HUDEP-2 (cell line): ENCODE measurements at regions not wholly inside any gene's neighbourhood (a gene's known extent, or its start where the extent isn't known, plus 50 kb on each side); places are given as distances from the start of the nearest gene placed in this dataset.
A peak's percentile ranks its signal among the peaks of the same experiment; 100 is the strongest.

Source experiments
- DNase-seq, 76 experiments: peaks; one replicate each; lab custom pipeline; 2025; ENCODE audit not compliant: unreplicated experiment in 76 of 76; lab: John Stamatoyannopoulos, UW

DNA sequence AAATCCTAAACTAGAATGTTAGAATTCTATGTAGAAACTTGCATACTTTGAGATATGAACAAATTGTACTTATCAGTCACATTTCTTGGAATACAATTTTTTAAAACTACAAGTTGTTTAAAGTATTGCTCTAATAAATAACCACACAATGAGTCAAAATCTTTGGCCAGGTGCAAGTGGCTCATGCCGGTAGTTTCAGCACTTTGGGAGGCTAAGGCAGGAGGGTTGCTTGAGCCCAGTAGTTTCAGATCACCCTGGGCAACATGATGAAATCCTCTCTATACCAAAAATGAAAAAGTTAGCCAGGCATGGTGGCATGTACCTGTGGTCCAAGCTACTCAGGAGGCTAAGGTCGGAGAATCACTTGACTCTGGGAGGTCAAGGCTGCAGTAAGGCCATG lies 257.8 kb downstream of the COX7C start:
- DNase-seq: no peak

DNA sequence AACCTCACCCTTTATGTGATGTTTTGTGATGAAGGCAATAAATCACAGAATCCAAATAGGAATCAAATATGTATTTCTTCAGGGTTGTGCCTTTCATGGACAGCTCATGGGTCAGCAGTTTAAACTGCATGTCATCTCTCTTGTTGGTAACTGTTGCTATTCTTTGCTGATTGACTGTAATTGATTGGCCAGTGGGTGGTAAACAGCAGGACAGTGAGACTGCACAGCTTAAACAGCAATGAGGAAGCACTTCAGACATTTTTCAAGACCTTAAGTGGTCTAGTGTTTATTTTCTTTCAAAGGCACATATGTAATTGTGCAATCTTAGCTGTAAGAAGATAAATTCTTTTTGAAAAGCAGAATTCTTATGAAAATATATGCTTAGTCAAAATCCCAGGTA lies 260.5 kb downstream of the COX7C start:
- no peak for DNase-seq

DNA sequence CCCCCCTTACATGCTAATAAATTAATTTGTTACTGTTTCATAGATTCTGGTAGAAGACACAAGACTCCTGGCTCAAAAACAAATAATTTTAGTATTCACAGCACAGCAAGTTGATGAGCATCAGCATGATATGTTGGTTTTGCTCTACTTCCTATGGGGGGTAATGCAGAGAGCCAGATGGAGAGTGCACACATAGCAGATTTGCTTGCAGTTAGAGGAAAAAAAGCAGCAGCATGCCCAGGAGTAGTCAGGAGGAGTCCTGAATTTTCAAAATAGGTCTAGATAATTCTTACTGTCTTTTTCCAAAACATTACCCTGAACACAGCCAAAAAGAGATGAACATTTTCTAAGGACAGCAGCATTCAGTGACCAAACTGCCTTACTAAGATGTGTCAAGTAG lies 261.3 kb downstream of the COX7C start:
- DNase-seq: no peak

DNA sequence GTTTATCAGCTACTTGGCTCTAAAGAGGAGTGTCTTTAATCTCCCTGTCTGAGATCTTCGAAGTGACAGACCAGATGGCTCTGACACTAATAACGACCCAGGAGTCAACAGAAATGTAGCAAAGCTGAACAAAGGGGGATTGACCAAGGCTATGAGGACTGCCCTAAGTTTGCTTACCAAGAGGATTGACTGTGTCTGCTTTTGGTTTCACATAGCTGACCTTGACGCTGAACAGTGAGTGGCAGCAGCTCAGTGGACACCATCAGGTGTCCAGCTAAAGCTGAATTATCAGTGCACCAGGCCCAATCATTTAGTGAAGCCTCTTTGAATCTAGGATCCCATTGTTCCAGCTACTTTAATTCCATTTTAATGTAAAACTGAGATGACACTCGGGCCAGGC lies 262.6 kb downstream of the COX7C start:
- DNase-seq: no peak

DNA sequence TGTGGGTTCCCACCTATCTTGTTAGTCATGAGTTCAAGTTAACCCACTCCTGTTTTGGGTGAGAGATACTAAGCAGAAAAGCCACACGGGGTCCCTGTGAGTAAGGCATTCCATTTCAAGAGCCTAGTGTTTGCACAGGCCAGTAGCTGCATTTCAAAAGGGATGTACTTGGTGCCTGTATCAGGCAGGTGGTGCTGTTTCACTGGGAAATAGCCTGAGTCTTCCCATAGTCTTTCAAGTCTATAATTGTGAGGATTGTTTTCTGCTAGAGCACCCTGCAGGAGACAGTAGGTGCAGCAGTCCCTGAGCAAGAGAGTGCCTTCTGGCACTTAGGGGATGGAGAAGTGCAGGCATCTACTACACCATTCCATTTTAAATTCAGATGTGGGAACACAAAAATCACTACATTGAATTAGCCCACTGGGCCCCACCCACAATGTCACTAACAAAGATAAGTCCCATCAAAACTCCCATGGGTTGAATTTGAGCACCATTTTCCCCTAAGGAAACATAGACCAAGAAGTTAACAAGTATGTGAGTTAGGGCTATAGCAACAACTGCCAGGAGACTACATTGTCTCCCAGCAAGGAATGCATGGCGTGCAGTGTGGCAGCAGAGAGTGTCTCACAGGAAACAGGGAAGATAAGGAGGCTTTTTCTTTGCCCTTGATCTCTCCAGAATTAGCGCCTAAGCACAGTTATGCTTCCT lies 263.2 kb downstream of the COX7C start:
- DNase-seq: peak in 42 of 76 experiments; percentile 1 to 66 (median 26)

DNA sequence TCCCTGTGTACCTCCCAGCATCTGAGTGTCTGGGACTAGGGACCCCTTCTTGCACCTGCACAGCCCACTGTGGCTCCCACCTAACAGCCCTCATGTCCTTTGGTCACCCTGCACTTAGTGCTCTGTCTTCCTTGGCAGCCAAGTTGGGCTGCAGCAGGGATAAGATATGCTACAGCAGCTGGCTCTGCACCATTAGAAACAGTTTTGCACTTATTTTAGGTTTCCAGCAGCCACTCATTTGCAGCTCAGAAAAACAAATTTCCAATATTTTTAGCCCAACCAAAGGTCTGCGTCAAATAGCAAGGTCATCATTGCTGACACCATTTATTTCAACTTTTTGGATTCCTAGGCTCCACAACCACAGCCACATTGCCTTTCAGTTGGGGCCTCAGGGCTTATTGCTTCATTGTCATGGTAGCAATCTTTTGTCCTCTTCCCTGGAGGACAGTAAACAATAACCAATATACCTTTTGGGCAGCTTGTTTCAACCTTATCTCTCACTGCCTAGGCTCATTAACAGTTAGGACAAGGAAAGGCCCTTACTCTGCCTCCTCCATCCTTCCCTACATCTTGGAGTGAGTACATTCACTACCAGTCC lies 263.9 kb downstream of the COX7C start:
- DNase-seq: no peak

DNA sequence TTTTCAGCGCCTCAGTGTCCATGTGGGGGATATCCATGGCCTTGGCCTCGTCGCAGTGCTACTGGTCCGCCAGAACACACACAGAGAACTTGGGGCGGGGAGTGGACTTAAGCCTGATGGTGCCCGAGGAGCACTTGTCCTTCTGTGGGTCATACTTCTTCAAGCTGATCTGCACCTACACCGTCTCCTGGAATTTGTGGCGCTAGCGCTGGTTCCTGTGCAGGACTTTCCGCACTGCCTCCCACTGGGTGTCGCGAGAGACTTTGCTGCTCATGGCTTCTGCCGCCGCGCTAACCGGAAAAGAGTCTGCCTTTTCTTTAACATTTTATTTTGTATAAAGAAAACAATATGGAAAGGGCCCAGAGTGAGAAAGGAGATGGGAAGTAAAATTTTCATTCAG lies 266.9 kb downstream of the COX7C start:
- DNase-seq: no peak

DNA sequence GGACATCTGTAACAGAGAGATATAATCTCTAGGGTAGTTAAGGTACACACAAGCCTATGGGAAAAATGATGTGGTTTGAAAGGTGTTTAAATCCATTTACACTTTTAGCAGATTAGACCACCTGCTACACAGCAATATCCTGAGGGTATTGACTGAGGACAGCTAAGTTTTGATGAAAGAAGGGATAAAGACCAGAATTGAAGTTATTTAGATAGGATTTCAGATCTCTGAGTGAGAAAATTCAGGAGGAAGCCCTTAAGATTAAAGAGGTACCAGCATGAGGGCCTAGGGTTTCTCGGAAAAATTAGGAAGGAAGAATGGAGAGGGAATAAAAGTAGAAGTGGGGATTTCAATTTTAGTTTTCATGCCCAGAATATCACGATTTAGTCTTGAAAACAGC lies 267.3 kb downstream of the COX7C start:
- no peak for DNase-seq

DNA sequence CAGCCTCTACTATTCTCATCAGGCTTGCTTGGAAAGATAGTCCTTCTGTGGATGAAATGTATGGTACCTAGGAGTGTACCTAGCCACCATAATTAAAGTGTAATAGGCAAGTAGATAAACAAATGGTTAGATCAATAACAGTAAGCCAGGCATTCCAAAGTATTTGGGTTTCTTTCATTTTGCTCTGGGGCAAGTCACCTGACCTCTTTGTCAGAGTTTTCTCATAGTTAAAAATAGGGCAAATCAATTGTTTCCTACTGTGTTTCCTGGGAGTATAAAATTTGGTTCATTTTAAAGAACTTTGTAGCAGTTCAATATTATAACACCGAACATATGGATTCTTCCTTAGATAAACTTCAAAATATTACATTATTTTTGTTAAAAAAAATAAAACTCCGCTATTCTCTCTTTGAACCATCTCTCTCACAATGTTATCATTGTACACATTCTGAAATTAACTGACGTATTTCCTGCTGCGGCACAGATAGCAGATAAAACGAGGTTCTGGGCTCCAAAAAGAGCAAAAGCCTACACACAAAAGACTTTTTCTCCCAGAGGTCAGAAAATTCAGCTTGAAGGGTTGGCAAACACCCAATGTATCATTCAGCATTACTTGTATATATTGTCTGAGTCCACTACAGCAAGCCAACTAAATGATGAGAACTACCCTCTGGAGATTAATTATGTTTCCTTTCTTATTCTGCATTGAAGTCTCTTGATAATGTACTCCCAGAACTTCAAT lies 267.9 kb downstream of the COX7C start:
- DNase-seq: no peak

DNA sequence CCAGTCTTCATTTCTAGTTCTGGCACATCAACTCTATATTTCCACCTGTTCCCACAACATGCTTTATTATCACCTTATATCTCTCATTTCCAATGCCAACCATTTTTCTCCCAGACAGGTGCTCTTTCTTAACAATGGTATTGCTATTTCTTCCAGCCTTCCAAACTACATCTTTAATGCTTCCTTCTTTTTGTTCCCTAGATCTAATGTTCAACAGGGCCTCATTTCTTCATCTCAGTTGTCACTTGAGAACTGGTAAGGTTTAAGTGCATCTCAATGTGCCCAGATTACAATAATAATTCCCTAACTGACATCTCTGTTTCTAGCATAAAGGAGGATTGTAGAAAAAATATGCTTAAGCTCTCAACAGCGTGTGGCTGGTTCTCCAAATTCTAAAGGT lies 272.6 kb downstream of the COX7C start:
- no peak for DNase-seq

DNA sequence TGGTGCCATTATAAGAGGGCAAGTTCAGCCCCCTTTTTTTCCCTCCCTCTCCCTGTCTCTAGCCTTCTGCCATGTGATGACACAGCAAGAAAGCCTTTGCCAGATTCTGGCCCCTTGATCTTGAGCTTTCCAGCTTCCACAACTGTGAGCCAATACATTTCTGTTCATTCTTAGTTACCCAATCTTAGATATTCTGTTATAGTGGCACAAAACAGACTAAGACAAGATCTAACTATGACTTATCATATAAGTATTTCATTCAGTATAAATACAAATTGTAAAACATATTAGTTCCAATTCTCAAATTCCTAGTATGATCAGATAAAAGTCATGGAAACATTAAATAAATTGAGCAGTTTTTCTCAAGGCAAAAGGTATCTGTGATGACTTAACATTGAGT lies 276.3 kb downstream of the COX7C start:
- DNase-seq: no peak

DNA sequence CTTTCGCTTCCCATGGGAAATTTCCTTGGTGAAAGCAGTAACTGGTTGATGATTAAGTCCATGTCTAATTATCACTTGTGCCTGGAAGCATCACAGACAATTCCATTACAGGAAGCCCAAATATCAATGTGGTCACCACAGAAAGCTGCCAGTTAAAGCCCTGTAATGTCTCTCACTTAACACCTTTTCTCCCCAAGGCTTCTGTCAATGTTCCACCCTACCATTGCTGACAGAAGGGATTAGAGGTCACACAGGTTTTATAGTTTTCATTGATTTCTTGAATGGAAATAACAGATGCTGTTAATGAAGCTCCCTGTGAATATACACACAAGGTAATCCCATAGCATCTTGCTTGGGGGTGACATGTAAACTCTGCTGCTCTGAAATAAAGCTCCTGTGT lies 279.2 kb downstream of the COX7C start:
- no peak for DNase-seq

DNA sequence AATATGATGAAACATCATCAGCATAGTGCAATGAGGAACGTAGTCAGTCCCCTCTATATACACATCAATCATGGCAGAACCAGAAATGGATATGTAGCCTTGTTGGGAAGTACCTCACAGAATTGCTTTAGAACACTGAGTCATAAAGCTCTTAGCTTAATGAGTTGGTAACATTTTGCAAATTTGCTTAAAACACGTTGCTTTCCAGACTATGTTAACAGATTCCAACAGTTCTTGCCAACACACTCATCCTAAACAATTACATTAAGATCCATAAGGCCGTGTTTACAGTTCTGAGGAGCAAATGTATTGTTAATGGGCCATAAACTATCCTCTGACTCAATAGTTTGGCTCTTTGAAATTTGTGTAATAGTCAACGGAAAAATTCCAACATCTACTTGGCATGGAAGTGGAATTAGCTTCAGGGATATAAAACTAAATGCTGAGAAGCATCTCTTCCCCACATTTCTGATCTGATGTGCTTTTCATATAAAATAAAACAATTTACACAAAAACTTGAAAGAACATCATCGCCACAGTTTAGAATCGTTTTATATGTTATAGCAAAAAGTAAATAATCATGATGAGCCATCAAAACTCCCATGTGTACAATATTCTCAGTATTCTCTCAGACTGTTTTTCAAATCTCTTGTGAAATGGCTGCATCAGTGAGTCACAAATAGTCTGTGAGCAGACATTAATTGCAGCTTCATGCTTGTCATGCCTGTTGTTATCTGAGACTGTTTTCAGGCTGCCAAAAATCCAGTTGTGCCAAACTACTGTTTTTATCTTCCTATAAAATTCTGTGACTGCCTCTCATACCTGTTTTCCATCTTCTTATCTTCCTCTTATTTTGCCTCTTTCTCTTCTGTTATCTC lies 291.9 kb downstream of the COX7C start:
- no peak for DNase-seq

DNA sequence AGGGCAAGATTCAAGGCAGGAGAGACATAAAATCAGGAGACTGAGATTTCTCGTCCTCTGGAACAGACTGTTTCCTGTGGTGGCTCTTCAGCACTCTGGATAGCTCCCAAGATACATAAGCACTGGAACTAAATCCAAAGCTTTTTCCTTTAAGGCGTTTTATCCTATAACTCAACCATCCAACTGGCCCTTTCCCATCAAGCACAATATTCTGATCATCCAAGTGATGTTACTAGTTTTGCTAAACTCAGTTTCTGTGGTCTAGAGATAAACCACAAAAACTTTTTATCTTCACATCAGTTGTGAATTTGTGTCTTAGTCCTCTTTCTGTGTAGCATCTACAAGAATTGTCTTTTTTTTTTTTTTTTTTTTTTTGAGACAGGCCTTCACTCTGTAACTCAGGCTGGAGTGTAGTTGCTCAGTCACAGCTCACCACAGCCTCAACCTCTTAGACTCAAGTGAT lies 299.4 kb downstream of the COX7C start:
- peak in 2 of 76 experiments; percentile 1 to 2 for DNase-seq

DNA sequence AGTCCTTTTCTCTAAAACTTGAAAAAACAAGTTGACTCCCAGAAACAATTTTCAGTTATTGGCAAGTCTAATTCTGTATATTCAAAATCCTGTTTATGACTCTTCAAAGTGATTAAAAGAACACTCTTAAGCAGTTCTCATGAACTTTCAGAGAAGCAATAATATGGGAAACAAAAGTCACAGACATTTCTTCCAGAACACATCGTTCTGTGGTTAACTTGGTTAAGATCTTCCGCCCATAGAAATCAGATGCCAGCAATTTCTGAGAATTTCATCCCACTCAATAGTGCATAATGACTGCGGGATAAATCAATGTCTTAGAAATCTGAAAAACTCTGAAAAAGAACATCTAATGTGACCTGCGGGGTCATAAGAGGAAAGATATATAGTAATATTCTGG lies 300.5 kb downstream of the COX7C start:
- DNase-seq: no peak

DNA sequence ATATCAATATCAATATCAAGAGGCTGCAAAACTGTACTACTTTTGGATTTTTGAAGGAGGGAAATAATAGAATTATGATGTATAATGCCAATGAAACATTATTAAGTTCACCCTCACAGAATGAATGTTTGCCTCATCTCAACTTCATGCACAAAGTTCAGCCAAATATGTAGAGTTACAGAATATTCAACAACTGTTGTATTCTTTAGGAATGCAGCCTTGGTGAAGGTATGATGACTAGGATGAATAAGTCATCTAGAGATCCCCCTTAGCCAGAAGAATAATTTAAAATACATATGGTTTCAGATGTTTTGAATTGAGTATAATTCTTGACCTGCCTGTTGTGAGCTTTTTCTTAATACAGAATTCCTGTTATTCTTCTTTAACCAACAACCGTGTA lies 308.3 kb downstream of the COX7C start:
- no peak for DNase-seq

DNA sequence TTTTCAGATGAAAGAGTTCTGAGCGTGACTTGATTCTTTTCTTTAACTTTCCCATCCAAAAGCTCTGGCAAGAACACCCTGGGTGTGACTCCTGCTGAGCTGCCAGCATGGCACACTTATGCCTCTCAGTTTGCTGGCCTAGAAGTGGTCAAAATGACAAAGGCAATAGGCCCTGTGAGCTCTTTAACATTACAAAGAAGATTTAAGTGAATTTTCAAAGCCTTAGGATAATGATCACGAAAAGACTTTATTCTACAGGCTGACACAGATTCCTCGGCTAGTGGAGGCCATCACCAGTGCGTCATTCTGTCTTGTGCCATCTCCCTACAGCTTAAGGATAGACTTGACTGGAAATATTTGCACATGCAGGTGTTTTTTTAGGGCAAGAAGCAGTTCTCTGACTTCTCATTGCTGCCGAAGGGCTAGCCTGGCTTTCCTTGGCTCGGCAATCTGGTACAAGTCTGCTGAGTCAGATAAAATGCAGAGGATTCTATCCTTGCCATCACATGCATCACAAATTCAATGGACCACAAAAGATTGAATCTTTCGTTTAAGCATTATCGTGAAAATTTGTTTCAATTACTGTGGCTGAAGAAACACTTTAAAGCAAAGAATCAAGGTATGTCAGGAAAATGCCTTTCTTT lies 311.5 kb downstream of the COX7C start:
- DNase-seq: no peak

DNA sequence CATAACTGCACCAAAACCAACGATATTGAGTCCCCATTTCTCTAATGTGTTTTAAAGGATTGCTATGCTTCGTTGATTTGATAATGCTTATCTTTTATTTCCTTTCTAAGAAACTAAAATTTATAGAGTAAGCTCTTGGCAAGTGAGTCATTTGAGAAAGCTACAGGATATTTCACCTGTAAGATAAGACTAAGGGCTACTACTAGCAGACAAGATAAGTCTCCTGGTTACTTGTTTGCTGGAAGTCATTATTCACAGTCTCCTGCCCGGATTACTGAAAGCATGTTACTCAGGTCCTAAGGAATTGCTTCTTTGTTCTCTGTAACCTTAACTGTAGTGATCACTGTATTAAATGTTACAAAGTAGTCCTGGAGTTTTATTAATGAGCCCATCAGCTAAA lies 315.9 kb upstream of the RASA1 start:
- no peak for DNase-seq

DNA sequence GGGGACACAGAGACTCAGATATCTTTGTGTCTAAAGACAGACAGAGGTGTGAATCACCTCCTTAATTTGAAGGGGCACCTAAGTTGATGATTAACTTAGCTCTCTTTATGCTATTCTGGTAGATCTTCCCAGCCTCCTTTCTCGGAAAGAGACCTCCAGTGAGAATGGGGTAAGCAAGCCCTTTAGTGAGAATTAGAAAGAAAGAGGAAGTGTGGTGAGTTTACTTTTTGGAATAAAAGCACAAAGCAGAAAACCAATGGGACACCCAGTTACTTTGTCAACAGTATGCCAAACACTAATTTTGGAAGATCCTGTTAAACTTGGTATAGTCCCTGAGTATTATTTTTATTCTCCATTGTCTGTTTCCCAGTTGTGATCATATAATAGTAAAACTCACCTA lies 302.8 kb upstream of the RASA1 start:
- no peak for DNase-seq

DNA sequence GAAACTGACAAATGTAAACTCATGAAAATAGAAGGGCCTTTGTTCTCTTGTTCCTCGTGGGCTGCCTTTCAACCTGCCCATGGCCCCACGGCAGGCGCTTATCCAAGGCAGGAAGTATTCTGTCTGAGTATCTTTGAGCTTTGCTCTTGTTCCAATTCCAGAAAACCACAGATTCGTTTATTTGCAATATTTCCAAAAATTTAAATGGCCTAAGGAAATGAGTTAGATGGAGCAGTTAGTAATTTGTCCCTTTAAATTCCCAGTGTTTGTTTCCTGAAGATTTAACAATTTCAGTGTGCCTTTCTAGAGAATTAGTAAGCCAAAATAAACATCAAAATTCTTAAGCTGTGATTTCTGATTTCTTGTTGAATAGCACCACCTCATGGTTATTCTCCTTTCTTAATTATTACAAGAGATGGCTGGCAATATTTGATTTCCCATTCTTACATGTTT lies 299.4 kb upstream of the RASA1 start:
- peak in 1 of 76 experiments; percentile 1 for DNase-seq
